ENCODE measurements at regions not wholly inside any gene's neighbourhood (a gene's known extent, or its start where the extent isn't known, plus 50 kb on each side); places are given as distances from the start of the nearest gene placed in this dataset.
A peak's percentile ranks its signal among the peaks of the same experiment; 100 is the strongest.
"Not testable (repeated sequence)": the region's sequence is repeated elsewhere in the genome, so short reads cannot be mapped to it uniquely, and the experiment has no call there.

DNA sequence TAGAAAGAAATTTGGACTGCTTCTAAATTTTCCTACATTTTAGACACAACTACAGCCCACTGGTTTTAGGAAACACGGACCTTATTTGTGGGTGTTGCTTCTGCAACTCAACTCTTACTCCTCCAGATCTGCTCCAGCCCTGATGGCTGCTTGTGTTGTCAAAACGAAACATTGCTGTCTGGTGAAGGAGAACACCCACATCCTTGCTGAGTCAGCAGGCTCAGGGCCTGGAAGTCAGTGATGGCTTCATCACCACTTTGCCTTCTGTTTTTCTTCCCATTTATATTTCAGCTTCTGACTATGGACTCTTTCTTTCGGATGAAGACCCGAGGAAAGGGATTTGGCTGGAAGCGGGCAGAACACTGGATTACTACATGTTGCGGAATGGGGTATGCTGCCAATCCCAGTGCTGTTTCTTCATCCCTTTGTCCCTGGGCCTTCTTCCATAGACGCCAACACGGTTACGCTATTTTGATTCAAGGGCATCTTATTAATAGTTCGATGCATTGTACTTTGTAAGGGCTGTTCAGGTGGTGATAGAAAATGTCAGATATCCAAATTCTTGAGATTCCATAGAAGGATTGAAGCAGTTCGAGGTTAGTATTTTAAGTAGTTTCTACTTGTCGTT, 392.6 kb upstream of the TPM1 start:
- DNase-seq, result peak; percentile 26

- peak; percentile 11 for DNase-seq
Observed at GRCh38 chr15:62653122-62653521, 389.4 kb upstream of the TPM1 start.

DNA sequence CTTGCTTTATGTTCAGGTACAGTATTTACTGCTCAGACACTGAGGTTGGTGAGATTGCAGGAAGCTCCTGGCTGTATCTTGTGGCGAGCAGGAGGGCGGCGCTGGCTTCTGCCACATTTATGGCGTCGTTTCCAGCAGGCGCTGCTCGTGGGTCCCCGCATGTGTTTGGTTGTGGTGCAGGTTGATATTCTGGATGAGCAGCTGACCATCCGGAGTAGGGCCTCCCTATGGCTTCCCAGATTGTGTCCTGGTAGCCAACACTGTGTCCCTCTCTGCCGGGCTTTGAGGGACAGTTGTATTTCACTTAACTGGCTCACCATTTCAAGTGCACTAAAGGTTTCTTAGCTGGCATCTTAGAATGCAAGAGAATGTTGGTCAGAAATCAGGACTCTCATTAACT, 386.5 kb upstream of the TPM1 start:
- no peak for DNase-seq

DNA sequence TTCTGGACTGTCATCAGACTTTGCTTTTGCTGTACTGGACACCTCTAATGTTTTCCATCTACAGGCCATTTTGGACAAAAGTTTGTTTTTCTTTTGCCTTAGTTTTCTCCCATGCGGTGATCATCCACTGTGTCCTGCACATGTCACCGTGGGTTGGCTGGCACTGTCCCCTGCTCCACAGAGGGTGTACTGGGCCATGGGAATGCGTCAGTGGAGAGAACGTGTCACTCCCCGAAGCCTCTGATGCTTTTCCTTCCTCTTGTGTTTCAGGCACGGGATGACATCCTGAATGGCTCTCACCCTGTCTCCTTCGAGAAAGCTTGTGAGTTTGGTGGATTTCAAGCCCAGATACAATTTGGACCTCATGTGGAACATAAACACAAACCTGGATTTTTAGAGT, 385.0 kb upstream of the TPM1 start:
- DNase-seq, result not testable (repeated sequence)

DNA sequence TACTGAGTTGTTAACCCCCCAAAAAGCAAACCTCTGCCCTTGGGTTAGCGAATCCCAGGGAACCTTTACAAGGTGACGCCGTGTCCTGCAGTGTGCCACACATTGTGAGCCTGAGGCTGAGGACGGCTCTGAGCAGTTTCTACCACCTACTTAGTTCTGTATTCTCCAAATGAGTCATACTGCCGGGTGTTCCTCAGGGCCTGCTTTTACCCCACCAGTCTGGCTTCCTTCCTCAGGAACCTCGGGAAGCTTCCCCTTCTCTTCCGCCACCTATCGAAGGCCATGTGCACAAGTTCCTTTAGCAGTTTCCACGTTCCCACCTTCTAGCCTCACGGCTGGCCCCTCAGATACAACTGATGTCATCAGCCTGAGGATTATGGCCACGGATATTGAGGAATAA, 384.0 kb upstream of the TPM1 start:
- DNase-seq, result no peak

- no peak for DNase-seq
Observed at GRCh38 chr15:62663547-62663946, 379.0 kb upstream of the TPM1 start.

GRCh38 chr15:62665449-62665848, 377.1 kb upstream of the TPM1 start:
- no peak for DNase-seq

DNA sequence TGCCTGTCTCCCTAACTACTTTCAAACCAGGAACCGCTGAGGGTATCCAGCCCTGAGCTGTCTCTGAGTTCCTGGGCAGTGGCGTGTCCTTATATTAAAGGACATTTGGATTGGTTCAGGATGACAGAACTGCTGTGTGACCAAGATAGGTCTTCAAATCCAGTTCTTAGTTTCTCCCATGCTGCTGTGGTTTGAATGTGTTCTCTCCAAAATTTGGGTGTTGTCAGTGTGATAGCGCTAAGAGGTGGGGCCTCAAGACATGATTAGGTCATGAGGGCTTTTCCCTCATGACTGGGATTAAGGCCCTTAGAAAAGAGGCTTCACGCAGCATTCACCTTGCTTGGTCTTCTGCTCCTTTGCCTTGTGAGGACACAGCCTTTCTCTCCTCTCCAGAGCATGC, 376.5 kb upstream of the TPM1 start:
- no peak for DNase-seq

DNA sequence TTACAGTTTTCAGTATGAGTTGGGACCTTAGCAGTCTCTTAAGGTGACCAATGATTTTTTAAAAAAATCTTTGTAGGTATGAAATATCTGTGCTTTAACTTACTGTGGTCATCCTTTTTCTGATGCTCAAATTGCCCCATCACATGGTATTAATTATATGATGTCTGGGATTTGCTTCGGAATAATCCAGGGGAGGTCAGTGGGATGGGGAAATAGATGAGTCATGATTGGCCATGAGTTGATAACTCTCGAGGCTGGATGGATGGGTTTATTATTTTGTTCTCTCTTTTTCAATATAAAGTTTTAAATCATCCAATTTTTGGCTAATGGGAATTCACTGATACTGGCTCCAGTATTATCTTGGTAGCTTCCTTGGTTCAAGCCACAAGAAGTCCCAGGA, 370.3 kb upstream of the TPM1 start:
- DNase-seq, result no peak

DNA sequence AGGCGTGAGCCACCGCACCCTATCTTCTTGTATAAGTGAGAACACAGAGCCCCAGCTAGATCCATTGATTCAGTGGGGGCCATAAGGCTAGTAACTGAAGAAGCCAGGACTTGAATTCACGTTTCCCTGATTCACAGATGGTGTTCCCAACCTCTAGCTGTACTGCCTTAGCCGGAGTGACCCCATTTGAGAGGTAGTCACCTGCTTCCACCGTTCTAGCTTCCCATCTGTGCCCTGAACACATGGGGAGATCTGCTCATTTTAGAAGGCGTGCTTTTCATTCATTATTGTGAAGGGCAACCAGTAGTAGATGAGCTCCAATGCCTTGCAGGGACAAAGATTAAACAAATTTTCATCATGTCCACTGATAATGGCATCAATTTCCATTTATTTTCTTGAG, 365.7 kb upstream of the TPM1 start:
- DNase-seq, result no peak

GRCh38 chr15:62681939-62682896, 360.3 kb upstream of the TPM1 start:
- DNase-seq, result no peak

DNA sequence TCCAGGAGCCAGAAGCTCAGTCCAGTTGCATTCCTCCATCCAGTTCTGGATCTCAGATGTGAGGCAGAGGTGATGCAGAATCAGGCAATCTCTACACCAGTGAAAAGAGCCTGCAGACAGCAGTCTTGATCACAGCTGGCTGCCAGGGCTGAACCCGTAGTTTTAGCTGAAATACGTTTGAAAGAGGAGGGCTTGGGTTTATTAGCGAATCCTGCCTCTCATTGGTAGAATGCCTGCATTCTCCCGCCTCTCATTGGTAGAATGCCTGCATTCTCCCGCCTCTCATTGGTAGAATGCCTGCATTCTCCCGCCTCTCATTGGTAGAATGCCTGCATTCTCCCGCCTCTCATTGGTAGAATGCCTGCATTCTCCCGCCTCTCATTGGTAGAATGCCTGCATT, 359.4 kb upstream of the TPM1 start:
- not testable (repeated sequence) for DNase-seq

GRCh38 chr15:62684123-62684808, 358.3 kb upstream of the TPM1 start:
- no peak for DNase-seq

DNA sequence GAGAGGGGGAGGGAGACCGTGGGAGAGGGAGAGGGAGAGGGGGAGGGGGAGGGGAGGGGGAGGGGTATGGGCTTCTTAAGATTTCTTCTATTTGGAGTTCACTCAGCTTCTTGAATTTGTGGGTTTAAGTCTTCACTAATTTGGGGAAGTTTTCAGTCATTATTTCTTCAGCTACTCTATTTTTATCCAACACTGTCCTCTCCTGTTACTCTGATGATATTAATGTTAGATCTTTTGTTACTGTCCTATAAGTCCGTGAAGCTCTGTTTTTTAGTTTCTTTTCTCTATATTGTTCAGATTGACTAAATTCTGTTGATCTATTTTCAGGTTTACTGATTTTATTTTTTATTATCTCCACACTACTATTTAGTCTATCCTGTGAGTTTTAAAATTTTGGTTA, 351.5 kb upstream of the TPM1 start:
- DNase-seq, result no peak

DNA sequence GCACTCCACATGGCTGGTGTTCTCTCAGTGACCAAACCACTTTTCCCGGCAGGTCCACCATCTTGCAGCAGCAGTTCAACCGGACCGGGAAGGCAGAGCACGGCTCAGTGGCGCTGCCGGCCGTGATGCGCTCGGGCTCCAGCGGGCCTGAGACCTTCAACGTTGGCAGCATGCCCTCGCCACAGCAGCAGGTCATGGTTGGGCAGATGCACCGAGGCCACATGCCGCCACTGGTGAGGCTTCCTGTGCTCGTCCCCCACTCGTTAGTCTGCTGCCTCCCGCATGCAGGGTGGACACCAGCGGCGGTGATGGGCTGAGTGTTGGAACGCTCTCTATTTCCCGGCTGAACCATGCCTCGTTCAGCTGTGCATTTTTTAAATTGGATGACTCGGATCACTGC, 344.9 kb upstream of the TPM1 start:
- DNase-seq, result no peak

DNA sequence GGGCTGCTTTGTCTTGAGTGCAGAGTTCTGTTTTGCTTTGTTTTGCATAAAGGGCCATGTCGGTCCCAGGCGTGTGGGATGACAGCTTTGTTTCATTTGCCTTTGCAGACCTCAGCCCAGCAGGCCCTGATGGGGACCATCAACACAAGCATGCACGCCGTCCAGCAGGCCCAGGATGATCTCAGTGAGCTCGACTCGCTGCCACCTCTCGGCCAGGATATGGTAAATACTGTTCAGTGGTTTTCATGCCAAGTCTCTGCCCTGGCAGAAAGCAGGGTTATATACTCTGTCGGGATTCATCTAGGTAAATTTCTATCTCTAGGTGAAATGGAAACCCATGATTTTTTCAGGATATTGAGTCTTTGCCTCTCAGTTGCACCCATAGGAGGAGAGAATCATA, 343.9 kb upstream of the TPM1 start:
- DNase-seq, result no peak

- peak; percentile 11 for DNase-seq
Observed at GRCh38 chr15:62706317-62706716, 336.2 kb upstream of the TPM1 start.

- DNase-seq, result no peak
Observed at GRCh38 chr15:62708470-62708869, 334.1 kb upstream of the TPM1 start.

- DNase-seq, result no peak
Observed at GRCh38 chr15:62709261-62709660, 333.3 kb upstream of the TPM1 start.

DNA sequence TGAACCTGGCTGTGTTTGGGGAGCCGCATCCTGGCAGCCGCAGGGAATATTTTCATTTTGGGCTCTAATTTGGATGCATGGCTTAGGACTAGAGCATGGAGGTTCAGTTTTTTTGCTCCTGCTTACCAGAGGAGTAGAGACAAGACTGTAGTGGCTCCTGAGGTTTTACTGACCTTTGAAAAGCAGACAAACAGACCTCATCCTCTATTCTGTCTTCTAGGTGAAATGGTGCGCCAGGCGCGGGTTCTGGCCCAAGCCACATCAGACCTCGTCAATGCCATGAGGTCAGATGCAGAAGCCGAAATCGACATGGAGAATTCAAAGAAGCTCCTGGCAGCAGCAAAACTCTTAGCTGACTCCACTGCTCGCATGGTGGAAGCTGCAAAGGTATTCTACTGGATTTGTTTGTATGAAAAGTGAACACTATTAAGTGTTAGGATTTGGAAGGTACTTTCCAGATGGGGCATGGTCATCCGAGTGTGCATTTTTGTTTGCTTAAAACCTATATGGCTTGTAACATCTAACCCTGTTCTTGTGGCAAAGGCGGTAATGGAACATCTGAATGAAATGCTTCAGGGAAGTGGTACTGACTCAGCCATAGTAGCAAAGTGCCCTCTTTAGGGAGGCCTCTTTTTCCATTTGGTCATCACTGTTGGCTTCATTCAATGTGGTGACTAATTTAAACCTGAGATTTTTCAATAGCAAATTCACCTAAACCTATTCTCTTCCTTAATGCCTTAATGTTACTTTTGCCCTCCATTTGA, 330.7 kb upstream of the TPM1 start:
- DNase-seq, result no peak

- no peak for DNase-seq
Observed at GRCh38 chr15:62712455-62712839, 330.1 kb upstream of the TPM1 start.

GRCh38 chr15:62715946-62716345, 326.6 kb upstream of the TPM1 start:
- no peak for DNase-seq

- no peak for DNase-seq
Observed at GRCh38 chr15:62717496-62717895, 325.1 kb upstream of the TPM1 start.

Data from OCI-M1 (cell line).